Keratinocyte (primary cell): ENCODE measurements at regions not wholly inside any gene's neighbourhood (a gene's known extent, or its start where the extent isn't known, plus 50 kb on each side); places are given as distances from the start of the nearest gene placed in this dataset.

ENCODE experiments used
- EZH2 ChIP-seq: IDR thresholded peaks from one replicate; pipeline ENCODE4 v1.6.1; 2012; ENCODE audit warnings: inconsistent platforms, mild to moderate bottlenecking, low read length, moderate library complexity
- TF ChIP-seq, protein P1 (sequence below), 3 experiments: IDR thresholded peaks in 1 of 3; conservative IDR thresholded peaks in 1 of 3; optimal IDR thresholded peaks in 1 of 3; 2 replicates in 2 of 3; 3 replicates in 1 of 3; pipeline versions ENCODE3 to v1.5.1; 2011; ENCODE audit warnings: low read length in 3 of 3, mild to moderate bottlenecking in 3 of 3, moderate library complexity in 2 of 3, control low read depth in 1 of 3, inconsistent platforms in 1 of 3; ENCODE audit not compliant: insufficient read depth in 2 of 3; ENCODE audit errors: extremely low read depth in 1 of 3

- TF ChIP-seq, protein P1, sequence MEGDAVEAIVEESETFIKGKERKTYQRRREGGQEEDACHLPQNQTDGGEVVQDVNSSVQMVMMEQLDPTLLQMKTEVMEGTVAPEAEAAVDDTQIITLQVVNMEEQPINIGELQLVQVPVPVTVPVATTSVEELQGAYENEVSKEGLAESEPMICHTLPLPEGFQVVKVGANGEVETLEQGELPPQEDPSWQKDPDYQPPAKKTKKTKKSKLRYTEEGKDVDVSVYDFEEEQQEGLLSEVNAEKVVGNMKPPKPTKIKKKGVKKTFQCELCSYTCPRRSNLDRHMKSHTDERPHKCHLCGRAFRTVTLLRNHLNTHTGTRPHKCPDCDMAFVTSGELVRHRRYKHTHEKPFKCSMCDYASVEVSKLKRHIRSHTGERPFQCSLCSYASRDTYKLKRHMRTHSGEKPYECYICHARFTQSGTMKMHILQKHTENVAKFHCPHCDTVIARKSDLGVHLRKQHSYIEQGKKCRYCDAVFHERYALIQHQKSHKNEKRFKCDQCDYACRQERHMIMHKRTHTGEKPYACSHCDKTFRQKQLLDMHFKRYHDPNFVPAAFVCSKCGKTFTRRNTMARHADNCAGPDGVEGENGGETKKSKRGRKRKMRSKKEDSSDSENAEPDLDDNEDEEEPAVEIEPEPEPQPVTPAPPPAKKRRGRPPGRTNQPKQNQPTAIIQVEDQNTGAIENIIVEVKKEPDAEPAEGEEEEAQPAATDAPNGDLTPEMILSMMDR (optimal IDR thresholded peaks at IDR 0.05 in 1 of 3, IDR thresholded peaks at IDR 0.05 in 1 of 3, conservative IDR thresholded peaks at IDR 0.05 in 1 of 3; ENCODE audit: extremely low read depth in 1 of 3, insufficient read depth in 2 of 3, low read length in 3 of 3): no peak
- no peak for TF ChIP-seq EZH2
These were observed 189.2 kb upstream of the ADGRB3 start for GRCh38 chr6:68445926-68446325.
